Panc1 (cell line): ENCODE measurements at regions not wholly inside any gene's neighbourhood (a gene's known extent, or its start where the extent isn't known, plus 50 kb on each side); places are given as distances from the start of the nearest gene placed in this dataset.

Experiments used
- ATAC-seq: fragments of 200-7000 bp; cut with Tn5 transposase; 2 replicates; pipeline ENCODE4 v1.9.1; 2020; ENCODE audit warnings: mild to moderate bottlenecking, moderate library complexity
- BruUV-seq: library from RNA; stranded (reverse); fragments of 400-500 nt; replicated peaks from 2 replicates; lab custom pipeline; 2021; lab: Mats Ljungman, UMichigan
- CTCF ChIA-PET: fragments of 300-600 bp; sonication (Branson Sonifier 250); formaldehyde crosslinking; loops from one replicate; lab custom pipeline; 2022; ENCODE audit warnings: antibody characterized with exemption; lab: Charles Lee
- POLR2A ChIA-PET: fragments of 300-600 bp; sonication (Branson Sonifier 250); formaldehyde crosslinking; loops from one replicate; lab custom pipeline; 2022; ENCODE audit warnings: antibody characterized with exemption; lab: Charles Lee
- DNase-seq: peaks from one replicate; pipeline ENCODE4 v3.0.0-alpha.2; 2010; ENCODE audit warnings: low read depth, low spot score
- H3K27ac ChIP-seq: 2 replicates; pipeline ENCODE4 v1.5.1; 2011; ENCODE audit warnings: mild to moderate bottlenecking, low read length, inconsistent platforms
- H3K27me3 ChIP-seq: fragments of 200-500 bp; sonication (Bioruptor generic); 2 replicates; pipeline ENCODE4 v1.6.0; 2014; ENCODE audit warnings: low read length, inconsistent platforms; ENCODE audit not compliant: control insufficient read depth, insufficient read depth
- H3K36me3 ChIP-seq: fragments of 200-500 bp; sonication (Bioruptor generic); 2 replicates; pipeline ENCODE4 v1.5.1; 2014; ENCODE audit warnings: inconsistent platforms, mild to moderate bottlenecking, low read length, moderate library complexity; ENCODE audit not compliant: control insufficient read depth, insufficient read depth
- H3K4me1 ChIP-seq: 2 replicates; pipeline ENCODE4 v1.5.1; 2011; ENCODE audit warnings: inconsistent platforms, mild to moderate bottlenecking, low read length, moderate library complexity; ENCODE audit not compliant: control insufficient read depth, insufficient read depth
- H3K4me3 ChIP-seq, 2 experiments: 2 replicates each; pipeline ENCODE4 v1.5.1; 2011 to 2012; ENCODE audit warnings: low read depth in 2 of 2, low read length in 2 of 2, mild to moderate bottlenecking in 2 of 2, inconsistent platforms in 1 of 2, moderate library complexity in 1 of 2
- H3K9me3 ChIP-seq: fragments of 200-500 bp; sonication (Bioruptor generic); 2 replicates; pipeline ENCODE4 v1.5.1; 2014; ENCODE audit warnings: low read depth, mild to moderate bottlenecking, inconsistent platforms, low read length, moderate library complexity; ENCODE audit not compliant: control insufficient read depth, insufficient read depth
- POLR2AphosphoS5 ChIP-seq: IDR thresholded peaks from 2 replicates; pipeline ENCODE4 v1.6.1; 2012; ENCODE audit warnings: mild to moderate bottlenecking, low read depth, low read length, moderate library complexity
- SIN3A ChIP-seq: IDR thresholded peaks from 2 replicates; pipeline ENCODE4 v1.6.1; 2012; ENCODE audit warnings: low read depth, mild to moderate bottlenecking, low read length, moderate library complexity, borderline replicate concordance; ENCODE audit not compliant: insufficient read depth
- TCF7L2 ChIP-seq: IDR thresholded peaks from 2 replicates; pipeline ENCODE4 v1.6.1; 2011; ENCODE audit warnings: mild to moderate bottlenecking, low read depth, low read length, inconsistent platforms
- in situ Hi-C: cut with HindIII; loops from 2 replicates; pipeline ENCODE4 v1.10.0; 2016; ENCODE audit warnings: low sequenced_read_pairs, low pct_unique_long_range_greater_than_20kb
- intact Hi-C: fragments of 100-400 bp; cut with micrococcal nuclease; formaldehyde crosslinking; loops from one replicate; pipeline ENCODE4 v1.10.0; 2022; ENCODE audit not compliant: unreplicated experiment
- TF ChIP-seq, protein P1 (sequence below), 2 experiments: IDR thresholded peaks; 2 replicates each; pipeline ENCODE4 v1.6.1; 2011 to 2012; ENCODE audit warnings: low read depth in 2 of 2, control low read depth in 1 of 2, low read length in 1 of 2, mild to moderate bottlenecking in 1 of 2, moderate library complexity in 1 of 2; ENCODE audit not compliant: insufficient read depth in 1 of 2
- TF ChIP-seq, protein P2 (sequence below): fragments of 450-650 bp; IDR thresholded peaks from 2 replicates; pipeline ENCODE4 v1.5.1; 2017; ENCODE audit warnings: mild to moderate bottlenecking

GRCh38 chr5:84673785-84674184, 289.1 kb upstream of the EDIL3 start:
- H3K27me3 ChIP-seq, result no peaks in the 10 kb centered on the region
- H3K36me3 ChIP-seq, result no peaks in the 10 kb centered on the region
- ATAC-seq (no peak), DNase-seq (no peak)
- intact Hi-C loops (no loop called here), in situ Hi-C loops (no loop called here)
- H3K9me3 ChIP-seq, result no peaks in the 10 kb centered on the region
- no peak overlapping the region for H3K4me3 ChIP-seq
- no peaks in the 10 kb centered on the region for H3K4me1 ChIP-seq
- ChIA-PET CTCF (no interaction called here), POLR2A (interaction anchor here (0.6 kb wide), 1 partner anchor 46 kb away, joined by 3 read pairs; no protein-coding TSS in a partner anchor)
- no peak overlapping the region for H3K27ac ChIP-seq
- no TSS peak for BruUV-seq
- TF ChIP-seq SIN3A (no peak), TCF7L2 (no peak), POLR2AphosphoS5 (no peak)
- TF ChIP-seq, protein P1, sequence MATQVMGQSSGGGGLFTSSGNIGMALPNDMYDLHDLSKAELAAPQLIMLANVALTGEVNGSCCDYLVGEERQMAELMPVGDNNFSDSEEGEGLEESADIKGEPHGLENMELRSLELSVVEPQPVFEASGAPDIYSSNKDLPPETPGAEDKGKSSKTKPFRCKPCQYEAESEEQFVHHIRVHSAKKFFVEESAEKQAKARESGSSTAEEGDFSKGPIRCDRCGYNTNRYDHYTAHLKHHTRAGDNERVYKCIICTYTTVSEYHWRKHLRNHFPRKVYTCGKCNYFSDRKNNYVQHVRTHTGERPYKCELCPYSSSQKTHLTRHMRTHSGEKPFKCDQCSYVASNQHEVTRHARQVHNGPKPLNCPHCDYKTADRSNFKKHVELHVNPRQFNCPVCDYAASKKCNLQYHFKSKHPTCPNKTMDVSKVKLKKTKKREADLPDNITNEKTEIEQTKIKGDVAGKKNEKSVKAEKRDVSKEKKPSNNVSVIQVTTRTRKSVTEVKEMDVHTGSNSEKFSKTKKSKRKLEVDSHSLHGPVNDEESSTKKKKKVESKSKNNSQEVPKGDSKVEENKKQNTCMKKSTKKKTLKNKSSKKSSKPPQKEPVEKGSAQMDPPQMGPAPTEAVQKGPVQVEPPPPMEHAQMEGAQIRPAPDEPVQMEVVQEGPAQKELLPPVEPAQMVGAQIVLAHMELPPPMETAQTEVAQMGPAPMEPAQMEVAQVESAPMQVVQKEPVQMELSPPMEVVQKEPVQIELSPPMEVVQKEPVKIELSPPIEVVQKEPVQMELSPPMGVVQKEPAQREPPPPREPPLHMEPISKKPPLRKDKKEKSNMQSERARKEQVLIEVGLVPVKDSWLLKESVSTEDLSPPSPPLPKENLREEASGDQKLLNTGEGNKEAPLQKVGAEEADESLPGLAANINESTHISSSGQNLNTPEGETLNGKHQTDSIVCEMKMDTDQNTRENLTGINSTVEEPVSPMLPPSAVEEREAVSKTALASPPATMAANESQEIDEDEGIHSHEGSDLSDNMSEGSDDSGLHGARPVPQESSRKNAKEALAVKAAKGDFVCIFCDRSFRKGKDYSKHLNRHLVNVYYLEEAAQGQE (IDR thresholded peaks at IDR 0.05; ENCODE audit: insufficient read depth in 1 of 2, low read depth in 2 of 2, low read length in 1 of 2), result no peak
- TF ChIP-seq, protein P2, sequence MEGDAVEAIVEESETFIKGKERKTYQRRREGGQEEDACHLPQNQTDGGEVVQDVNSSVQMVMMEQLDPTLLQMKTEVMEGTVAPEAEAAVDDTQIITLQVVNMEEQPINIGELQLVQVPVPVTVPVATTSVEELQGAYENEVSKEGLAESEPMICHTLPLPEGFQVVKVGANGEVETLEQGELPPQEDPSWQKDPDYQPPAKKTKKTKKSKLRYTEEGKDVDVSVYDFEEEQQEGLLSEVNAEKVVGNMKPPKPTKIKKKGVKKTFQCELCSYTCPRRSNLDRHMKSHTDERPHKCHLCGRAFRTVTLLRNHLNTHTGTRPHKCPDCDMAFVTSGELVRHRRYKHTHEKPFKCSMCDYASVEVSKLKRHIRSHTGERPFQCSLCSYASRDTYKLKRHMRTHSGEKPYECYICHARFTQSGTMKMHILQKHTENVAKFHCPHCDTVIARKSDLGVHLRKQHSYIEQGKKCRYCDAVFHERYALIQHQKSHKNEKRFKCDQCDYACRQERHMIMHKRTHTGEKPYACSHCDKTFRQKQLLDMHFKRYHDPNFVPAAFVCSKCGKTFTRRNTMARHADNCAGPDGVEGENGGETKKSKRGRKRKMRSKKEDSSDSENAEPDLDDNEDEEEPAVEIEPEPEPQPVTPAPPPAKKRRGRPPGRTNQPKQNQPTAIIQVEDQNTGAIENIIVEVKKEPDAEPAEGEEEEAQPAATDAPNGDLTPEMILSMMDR, result no peak

- Histone ChIP-seq H3K4me1 (no peaks in the 10 kb centered on the region), H3K27me3 (no peaks in the 10 kb centered on the region), H3K27ac (no peak overlapping the region), H3K36me3 (no peaks in the 10 kb centered on the region), H3K9me3 (no peaks in the 10 kb centered on the region), H3K4me3 (no peak overlapping the region)
- POLR2A ChIA-PET, result no interaction called here
- no TSS peak for BruUV-seq
- TF ChIP-seq SIN3A (no peak), POLR2AphosphoS5 (no peak), TCF7L2 (no peak)
- TF ChIP-seq, protein P1 (IDR thresholded peaks at IDR 0.05; ENCODE audit: insufficient read depth in 1 of 2, low read depth in 2 of 2, low read length in 1 of 2), result no peak
- TF ChIP-seq, protein P2, result no peak
- in situ Hi-C loops, result no loop called here
- ATAC-seq (no peak), DNase-seq (no peak)
- CTCF ChIA-PET, result no interaction called here
- intact Hi-C loops, result no loop called here
These were observed 282.9 kb upstream of the EDIL3 start for GRCh38 chr5:84667576-84667975.
